GM18511 (cell line): ENCODE measurements at regions not wholly inside any gene's neighbourhood (a gene's known extent, or its start where the extent isn't known, plus 50 kb on each side); places are given as distances from the start of the nearest gene placed in this dataset.
"Not testable (repeated sequence)": the region's sequence is repeated elsewhere in the genome, so short reads cannot be mapped to it uniquely, and the experiment has no call there.

Experiments used
- ATAC-seq: cut with Tn5 transposase; IDR thresholded peaks from one replicate; pipeline ENCODE4 v1.9.1; 2021; ENCODE audit warnings: mild to moderate bottlenecking, moderate library complexity; ENCODE audit not compliant: unreplicated experiment

- ATAC-seq, result peak; percentile 88
These were observed 144.7 kb downstream of the ALX1 start for GRCh38 chr12:85424581-85425348.

GRCh38 chr12:85425349-85425612 is 145.3 kb downstream of the ALX1 start:
- ATAC-seq, result no peak

- ATAC-seq, result no peak
These were observed 145.9 kb downstream of the ALX1 start for GRCh38 chr12:85425926-85426325.

- not testable (repeated sequence) for ATAC-seq
These were observed 153.1 kb downstream of the ALX1 start for GRCh38 chr12:85433148-85433547.

GRCh38 chr12:85440271-85440670 is 160.3 kb downstream of the ALX1 start:
- ATAC-seq, result no peak

- no peak for ATAC-seq
These were observed 161.0 kb downstream of the ALX1 start for GRCh38 chr12:85441025-85441424.

GRCh38 chr12:85441741-85442140 is 161.7 kb downstream of the ALX1 start:
- ATAC-seq, result no peak

GRCh38 chr12:85445060-85445938 is 165.3 kb downstream of the ALX1 start:
- ATAC-seq, result no peak

GRCh38 chr12:85448031-85448430 is 168.0 kb downstream of the ALX1 start:
- no peak for ATAC-seq

- peak; percentile 49 for ATAC-seq
These were observed 168.6 kb downstream of the ALX1 start for GRCh38 chr12:85448548-85449139.

GRCh38 chr12:85457016-85457415 is 177.0 kb downstream of the ALX1 start:
- no peak for ATAC-seq

GRCh38 chr12:85461127-85461526 is 181.1 kb downstream of the ALX1 start:
- no peak for ATAC-seq

GRCh38 chr12:85462888-85463287 is 182.9 kb downstream of the ALX1 start:
- ATAC-seq, result no peak

GRCh38 chr12:85466890-85467289 is 186.9 kb downstream of the ALX1 start:
- no peak for ATAC-seq

GRCh38 chr12:85468356-85469157 is 188.5 kb downstream of the ALX1 start:
- ATAC-seq, result peak; percentile 95

- not testable (repeated sequence) for ATAC-seq
These were observed 189.4 kb downstream of the ALX1 start for GRCh38 chr12:85469158-85470086.

- ATAC-seq, result not testable (repeated sequence)
These were observed 195.3 kb downstream of the ALX1 start for GRCh38 chr12:85475277-85475676.

GRCh38 chr12:85476756-85477155 is 196.7 kb downstream of the ALX1 start:
- no peak for ATAC-seq

- ATAC-seq, result peak; percentile 88
These were observed 204.4 kb downstream of the ALX1 start for GRCh38 chr12:85484387-85484786.

- ATAC-seq, result no peak
These were observed 209.2 kb downstream of the ALX1 start for GRCh38 chr12:85489194-85489593.
